NB4 (cell line): ENCODE measurements at regions not wholly inside any gene's neighbourhood (a gene's known extent, or its start where the extent isn't known, plus 50 kb on each side); places are given as distances from the start of the nearest gene placed in this dataset.

Experiments
- CTCF ChIP-seq: IDR thresholded peaks from one replicate; pipeline ENCODE4 v1.5.1; 2012; ENCODE audit warnings: low read depth, low read length
- MAX ChIP-seq: IDR thresholded peaks from 2 replicates; pipeline ENCODE4 v1.6.1; 2011; ENCODE audit warnings: low read depth, low read length
- POLR2A ChIP-seq: IDR thresholded peaks from 2 replicates; pipeline ENCODE4 v1.6.1; 2011; ENCODE audit warnings: mild to moderate bottlenecking; ENCODE audit not compliant: insufficient read length; ENCODE audit errors: extremely low read depth

GRCh38 chr2:194616334-194616733 is 1040.7 kb upstream of the SLC39A10 start:
- TF ChIP-seq CTCF (no peak), MAX (no peak), POLR2A (no peak)
